ENCODE measurements at regions not wholly inside any gene's neighbourhood (a gene's known extent, or its start where the extent isn't known, plus 50 kb on each side); places are given as distances from the start of the nearest gene placed in this dataset.

- Histone ChIP-seq H3K4me3 (no peak overlapping the region), H3K9me3 (peaks cover 5 to 41% (median 17%) of the 10 kb centered on the region in 4 donors), H3K27me3 (no peaks in the 10 kb centered on the region)
These were observed 79.8 kb downstream of the BARX1 start for GRCh38 chr9:93875330-93875729.

GRCh38 chr9:93874242-93874641 lies 80.9 kb downstream of the BARX1 start:
- Histone ChIP-seq H3K4me3 (no peak overlapping the region), H3K27me3 (no peaks in the 10 kb centered on the region), H3K27ac (no peak overlapping the region), H3K4me1 (no peaks in the 10 kb centered on the region), H3K9me3 (peaks cover 5 to 41% (median 17%) of the 10 kb centered on the region in 4 donors), H3K36me3 (no peaks in the 10 kb centered on the region)
- DNase-seq (ENCODE audit: low spot score in 2 of 2): no peak
- TF ChIP-seq POLR2A (IDR thresholded peaks at IDR 0.05) (no peak), CTCF (IDR thresholded peaks at IDR 0.05) (no peak), EP300 (IDR thresholded peaks at IDR 0.05) (no peak)

More at GRCh38 chr9:93875330-93875729, 79.8 kb downstream of the BARX1 start:
- TF ChIP-seq POLR2A (IDR thresholded peaks at IDR 0.05) (no peak), CTCF (IDR thresholded peaks at IDR 0.05) (no peak), EP300 (IDR thresholded peaks at IDR 0.05) (no peak)
- H3K4me1 ChIP-seq: no peaks in the 10 kb centered on the region
- no peak for DNase-seq (ENCODE audit: low spot score in 2 of 2)
- no peaks in the 10 kb centered on the region for H3K36me3 ChIP-seq
- H3K27ac ChIP-seq: no peak overlapping the region

- H3K36me3 ChIP-seq: no peaks in the 10 kb centered on the region
- no peak overlapping the region for H3K27ac ChIP-seq
- peaks cover 5 to 36% (median 14%) of the 10 kb centered on the region in 4 donors for H3K9me3 ChIP-seq
- no peak for TF ChIP-seq CTCF (IDR thresholded peaks at IDR 0.05)
- TF ChIP-seq EP300 (IDR thresholded peaks at IDR 0.05): no peak
- TF ChIP-seq POLR2A (IDR thresholded peaks at IDR 0.05): no peak
- DNase-seq (ENCODE audit: low spot score in 2 of 2): no peak
- H3K27me3 ChIP-seq: no peaks in the 10 kb centered on the region
- H3K4me3 ChIP-seq: no peak overlapping the region
- no peaks in the 10 kb centered on the region for H3K4me1 ChIP-seq
- 88 to 91% methylated on average over 4 of the region's 4 CpGs for whole genome bisulfite sequencing, 2 donors
These were observed 83.9 kb downstream of the BARX1 start for GRCh38 chr9:93871286-93871685.

GRCh38 chr9:93869863-93870262 lies 85.3 kb downstream of the BARX1 start:
- no peak for DNase-seq (ENCODE audit: low spot score in 2 of 2)
- Histone ChIP-seq H3K36me3 (no peaks in the 10 kb centered on the region), H3K9me3 (peaks cover under 1 to 23% (median 5%) of the 10 kb centered on the region in 4 donors), H3K4me1 (no peaks in the 10 kb centered on the region), H3K4me3 (no peak overlapping the region), H3K27me3 (no peaks in the 10 kb centered on the region), H3K27ac (no peak overlapping the region)
- TF ChIP-seq CTCF (IDR thresholded peaks at IDR 0.05): no peak
- no peak for TF ChIP-seq EP300 (IDR thresholded peaks at IDR 0.05)
- no peak for TF ChIP-seq POLR2A (IDR thresholded peaks at IDR 0.05)
- 60 to 90% methylated on average over 4 to 6 of the region's 8 CpGs for WGBS, 2 donors

GRCh38 chr9:93869088-93869487 lies 86.1 kb downstream of the BARX1 start:
- WGBS, 2 donors: 27 to 46% methylated on average over 5 of the region's 5 CpGs
- Histone ChIP-seq H3K4me1 (no peaks in the 10 kb centered on the region), H3K9me3 (peaks cover 0 to 15% (median 0%) of the 10 kb centered on the region in 4 donors), H3K36me3 (no peaks in the 10 kb centered on the region), H3K4me3 (no peak overlapping the region), H3K27ac (no peak overlapping the region), H3K27me3 (no peaks in the 10 kb centered on the region)
- TF ChIP-seq CTCF (IDR thresholded peaks at IDR 0.05) (no peak), POLR2A (IDR thresholded peaks at IDR 0.05) (no peak), EP300 (IDR thresholded peaks at IDR 0.05) (no peak)
- DNase-seq (ENCODE audit: low spot score in 2 of 2): no peak
